NCI-H1105 (cell line): ENCODE measurements at regions not wholly inside any gene's neighbourhood (a gene's known extent, or its start where the extent isn't known, plus 50 kb on each side); places are given as distances from the start of the nearest gene placed in this dataset.

Experiments used
- DNase-seq: peaks from one replicate; lab custom pipeline; 2025; lab: John Stamatoyannopoulos, UW

- DNase-seq: no peak
These were observed 369.6 kb downstream of the KCTD12 start for GRCh38 chr13:76516586-76516985.

GRCh38 chr13:76516013-76516412, 370.2 kb downstream of the KCTD12 start:
- DNase-seq: no peak

GRCh38 chr13:76512721-76513145, 373.5 kb downstream of the KCTD12 start:
- no peak for DNase-seq

- DNase-seq: no peak
These were observed 380.8 kb downstream of the KCTD12 start for GRCh38 chr13:76505437-76505836.

DNA sequence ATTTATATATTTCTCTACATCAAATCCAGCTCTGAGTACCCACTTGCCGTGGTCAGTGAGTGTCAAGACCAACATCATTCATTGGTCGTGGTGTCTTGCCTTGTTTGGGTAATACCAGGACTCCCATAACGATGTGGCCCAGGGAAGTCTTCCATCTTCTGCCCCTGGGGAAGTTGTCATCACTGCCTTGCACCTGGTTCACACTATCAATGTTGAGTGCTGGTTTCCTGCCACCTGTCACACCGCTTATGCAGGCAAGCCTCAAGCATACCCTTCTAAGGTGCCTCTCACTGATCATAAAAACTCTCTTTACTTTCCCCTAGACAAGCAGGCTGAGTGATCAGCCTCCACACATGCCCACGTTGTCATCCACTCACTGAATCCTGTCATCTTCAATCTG, 382.4 kb downstream of the KCTD12 start:
- no peak for DNase-seq

GRCh38 chr13:76503291-76503690, 382.9 kb downstream of the KCTD12 start:
- no peak for DNase-seq

DNA sequence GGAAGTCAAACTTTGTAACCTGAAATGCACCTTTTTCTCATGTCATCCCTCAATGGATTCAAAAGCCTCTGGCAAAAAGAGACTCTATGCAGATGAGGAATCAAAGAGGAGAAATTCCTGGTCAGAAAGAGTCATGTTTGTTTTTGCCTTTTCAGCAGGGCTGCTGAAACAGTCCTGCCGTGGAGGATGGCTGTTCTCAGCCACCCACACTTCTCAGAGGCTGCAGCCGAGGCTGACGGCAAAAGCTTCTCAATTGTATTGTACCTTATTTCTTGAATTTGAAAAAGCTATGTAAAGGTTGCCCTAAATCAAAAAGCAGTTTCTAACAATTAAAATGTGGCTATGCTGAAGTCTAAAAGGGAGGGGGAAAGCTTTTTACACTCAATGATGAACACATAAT, 385.3 kb downstream of the KCTD12 start:
- DNase-seq: no peak

- no peak for DNase-seq
These were observed 386.3 kb downstream of the KCTD12 start for GRCh38 chr13:76499891-76500290.

DNA sequence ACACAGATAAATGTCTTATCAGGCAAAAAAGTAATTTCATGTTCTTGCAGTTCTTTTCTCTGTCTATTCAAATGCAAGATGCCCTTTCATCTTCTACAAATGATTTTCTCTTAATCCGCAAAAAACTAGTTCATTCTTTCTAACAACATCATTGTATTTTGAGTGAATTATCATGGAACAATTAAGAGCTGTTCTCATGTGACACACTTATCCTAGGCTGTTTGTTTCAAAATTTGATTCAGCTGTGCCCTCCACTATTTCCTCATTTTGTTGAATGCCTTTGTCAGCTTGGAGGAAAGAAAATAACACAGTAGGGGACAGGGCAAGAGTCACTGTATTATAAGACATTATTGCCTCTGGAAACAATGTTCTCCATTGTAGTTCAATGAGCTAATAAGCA, 396.9 kb downstream of the KCTD12 start:
- no peak for DNase-seq

DNA sequence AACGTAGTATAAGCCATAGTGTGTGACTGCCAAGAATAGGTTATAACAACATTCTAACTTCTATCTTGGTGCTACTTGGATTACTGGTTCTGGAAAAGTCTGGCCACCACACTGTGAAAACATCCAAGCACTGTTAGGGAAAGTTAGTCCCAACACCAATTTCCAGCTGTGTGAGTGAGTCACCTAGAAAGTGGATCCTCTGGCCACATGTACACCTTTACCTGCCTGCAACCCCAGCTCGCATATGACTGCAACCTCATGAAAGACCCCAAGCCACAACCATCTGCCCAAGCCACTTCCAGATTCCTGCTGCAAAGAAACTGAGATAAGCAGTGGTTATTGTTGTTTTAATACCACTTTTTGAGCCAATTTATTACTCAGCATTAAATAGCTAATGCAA, 404.5 kb downstream of the KCTD12 start:
- no peak for DNase-seq

GRCh38 chr13:76474966-76475365, 411.2 kb downstream of the KCTD12 start:
- no peak for DNase-seq

DNA sequence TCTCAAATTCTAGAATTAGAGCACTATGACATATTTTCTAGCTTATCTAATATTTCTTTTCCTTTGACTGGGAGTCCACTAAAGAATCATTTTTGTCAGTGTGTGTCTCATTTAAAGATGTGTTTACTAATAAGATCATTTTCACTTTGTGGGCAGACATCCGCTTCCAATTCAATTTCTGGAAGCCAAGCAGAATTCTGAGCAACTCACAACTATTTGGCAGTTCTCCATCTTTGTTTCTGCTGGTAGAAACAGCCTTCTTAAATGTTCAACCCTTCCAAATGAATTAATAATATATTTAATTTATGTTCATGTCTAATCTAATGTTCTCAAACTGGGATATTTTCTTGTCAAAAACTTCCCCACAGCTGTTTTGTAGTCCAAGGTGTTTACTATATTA, 411.8 kb downstream of the KCTD12 start:
- DNase-seq: no peak

DNA sequence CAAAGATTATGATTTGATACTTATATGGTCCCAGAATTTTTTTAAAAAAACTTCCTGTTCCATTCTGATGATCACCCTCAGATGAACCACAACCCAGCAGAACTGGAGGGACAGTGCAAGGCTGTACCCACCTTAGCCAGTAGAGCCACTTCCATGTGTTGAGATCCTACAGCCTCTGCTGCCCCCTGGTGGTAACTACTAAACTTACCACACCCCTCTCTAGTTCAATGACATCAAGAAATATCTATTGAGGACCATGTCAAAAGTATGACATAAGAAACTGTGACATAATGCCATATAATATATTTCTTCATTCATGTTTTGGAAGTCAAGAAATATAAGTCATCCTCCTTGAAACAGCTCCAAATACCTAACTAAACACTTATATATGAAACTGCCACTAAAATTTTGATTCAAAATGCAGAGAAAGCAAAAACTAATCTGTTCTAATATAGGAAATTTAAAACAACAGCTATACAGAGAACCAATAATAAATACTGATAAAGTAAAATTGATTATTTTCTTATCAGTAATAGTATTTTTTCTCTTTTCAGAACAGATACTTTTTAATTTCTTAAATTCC, 412.6 kb downstream of the KCTD12 start:
- peak; percentile 59 for DNase-seq

- DNase-seq: no peak
These were observed 413.3 kb downstream of the KCTD12 start for GRCh38 chr13:76472916-76473315.

DNA sequence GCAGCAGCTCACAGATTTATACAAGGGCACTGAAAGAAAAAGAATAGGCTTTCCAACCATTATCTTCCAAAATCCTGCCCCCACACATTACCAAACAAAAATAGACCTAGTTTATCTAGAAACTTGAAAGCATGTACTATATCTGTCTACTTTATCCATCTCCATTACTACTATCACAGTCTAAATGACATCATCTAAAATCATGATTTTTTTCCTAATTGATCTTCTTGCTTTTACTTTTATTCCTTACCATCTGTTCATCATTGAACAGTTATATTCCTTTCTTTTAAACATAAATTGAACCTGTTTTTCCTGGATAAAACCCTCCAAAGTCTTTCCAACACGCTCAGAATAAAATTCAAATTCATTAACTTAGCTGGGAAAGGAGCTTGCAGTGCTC, 414.7 kb downstream of the KCTD12 start:
- no peak for DNase-seq

- no peak for DNase-seq
These were observed 415.2 kb downstream of the KCTD12 start for GRCh38 chr13:76470991-76471390.

DNA sequence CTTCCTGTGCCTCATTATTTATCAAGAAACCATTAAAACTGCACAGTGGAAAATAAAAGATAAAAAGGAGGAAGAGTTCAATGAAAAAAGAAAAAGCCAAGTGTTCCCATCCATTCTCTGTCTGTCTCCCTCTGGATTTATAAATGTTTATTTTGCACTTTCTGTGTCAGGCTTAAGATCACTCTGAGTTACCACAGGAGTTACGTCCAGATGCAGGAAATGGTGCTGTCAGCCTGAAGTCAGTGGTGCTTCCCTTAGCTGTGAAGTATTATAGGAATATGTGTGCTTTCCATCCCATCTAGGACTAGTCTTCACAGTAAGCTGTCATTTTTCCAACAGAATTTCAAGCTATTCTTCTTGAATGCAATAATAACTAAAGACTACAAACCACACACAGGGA, 420.2 kb downstream of the KCTD12 start:
- DNase-seq: no peak

DNA sequence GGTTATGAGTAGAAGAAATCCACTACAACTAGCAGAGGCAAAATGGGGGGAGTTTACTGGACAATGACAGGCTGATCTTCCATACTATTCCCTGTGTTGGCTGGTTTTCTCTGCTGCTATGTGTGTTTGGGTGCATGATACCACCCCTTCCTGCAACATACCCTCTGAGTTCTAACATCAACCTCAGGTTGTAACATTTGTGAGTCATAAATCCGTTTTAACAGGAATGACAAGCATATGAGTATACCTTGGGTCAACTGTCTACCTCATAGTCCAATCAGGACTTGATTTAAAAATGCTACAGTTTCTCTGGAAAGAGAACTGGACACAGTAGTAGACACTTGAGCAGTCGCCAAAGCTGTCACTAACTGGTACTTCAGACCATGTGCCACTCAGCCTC, 422.9 kb downstream of the KCTD12 start:
- no peak for DNase-seq

DNA sequence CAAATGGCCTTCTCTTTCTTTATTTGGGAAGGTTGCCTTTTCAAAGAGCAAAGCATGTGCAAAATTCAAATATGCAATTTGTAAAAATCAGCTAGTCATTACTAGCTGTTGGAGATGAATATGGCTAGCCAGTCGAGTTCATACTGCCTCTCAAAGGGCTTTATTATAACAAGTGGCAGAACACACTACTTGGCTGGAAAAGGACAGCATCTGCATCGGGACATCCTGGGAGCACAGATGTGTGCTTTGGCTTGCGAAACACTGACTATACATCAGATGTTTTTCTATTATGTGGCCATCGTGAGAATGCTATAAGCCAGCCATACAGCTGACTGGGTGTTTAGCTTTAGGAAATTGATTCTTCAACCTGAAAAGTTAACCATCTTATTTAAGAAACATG, 424.2 kb downstream of the KCTD12 start:
- no peak for DNase-seq

DNA sequence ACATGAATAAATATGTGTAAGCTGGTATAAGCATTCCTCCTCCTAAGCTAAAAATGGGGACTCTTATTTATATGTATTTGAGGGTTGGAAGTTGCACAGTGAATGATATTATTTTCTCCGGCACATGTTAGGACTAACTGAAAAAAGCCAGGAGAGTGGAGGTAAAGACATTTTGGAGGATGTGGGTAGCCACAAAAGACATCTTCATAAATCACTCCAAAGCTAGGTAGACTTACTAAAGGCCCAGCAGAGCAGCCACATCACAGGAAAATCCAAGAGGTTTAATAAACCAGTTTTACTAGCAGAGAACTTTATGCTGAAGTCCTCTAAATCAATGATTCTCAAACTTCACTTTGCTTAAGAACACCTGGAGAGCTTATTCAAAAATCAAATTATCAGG, 424.7 kb downstream of the KCTD12 start:
- no peak for DNase-seq

DNA sequence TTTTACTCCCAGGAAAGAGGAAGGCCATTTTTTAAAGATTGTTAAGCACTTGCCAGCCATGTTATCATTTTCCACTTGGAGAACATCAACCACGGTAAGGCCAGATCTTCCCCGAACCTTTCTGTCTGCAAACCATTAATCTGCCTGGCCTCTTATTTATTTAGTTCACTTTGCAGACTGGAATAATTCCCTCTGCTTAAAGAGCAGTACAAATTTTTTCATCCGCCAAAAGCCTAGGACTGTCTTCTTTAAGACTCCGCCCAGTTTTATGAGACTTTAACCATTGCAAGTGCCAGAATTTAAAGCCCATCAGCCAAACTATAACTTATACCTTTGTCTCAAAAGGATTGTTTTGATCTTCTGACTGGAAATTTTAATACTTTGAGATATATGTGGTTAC, 426.3 kb downstream of the KCTD12 start:
- no peak for DNase-seq

DNA sequence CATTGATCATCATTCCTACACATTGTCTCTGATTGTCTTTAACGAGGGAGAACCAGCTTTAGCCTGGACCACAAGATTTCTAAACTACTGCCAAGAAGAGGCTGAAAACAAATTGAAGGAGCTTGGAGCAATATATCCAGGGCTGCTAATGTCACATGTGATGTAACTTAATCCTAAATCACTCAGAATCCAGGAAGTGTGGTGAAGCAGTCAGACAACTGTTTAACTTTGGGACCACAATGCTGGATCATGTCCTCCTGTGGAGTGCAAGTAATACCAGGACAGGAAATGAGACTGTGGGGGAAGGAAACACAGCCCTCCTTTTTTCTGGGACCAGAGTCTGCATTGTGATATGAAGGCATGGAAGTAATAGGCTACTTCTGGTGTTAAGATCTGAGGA, 430.2 kb downstream of the KCTD12 start:
- no peak for DNase-seq

DNA sequence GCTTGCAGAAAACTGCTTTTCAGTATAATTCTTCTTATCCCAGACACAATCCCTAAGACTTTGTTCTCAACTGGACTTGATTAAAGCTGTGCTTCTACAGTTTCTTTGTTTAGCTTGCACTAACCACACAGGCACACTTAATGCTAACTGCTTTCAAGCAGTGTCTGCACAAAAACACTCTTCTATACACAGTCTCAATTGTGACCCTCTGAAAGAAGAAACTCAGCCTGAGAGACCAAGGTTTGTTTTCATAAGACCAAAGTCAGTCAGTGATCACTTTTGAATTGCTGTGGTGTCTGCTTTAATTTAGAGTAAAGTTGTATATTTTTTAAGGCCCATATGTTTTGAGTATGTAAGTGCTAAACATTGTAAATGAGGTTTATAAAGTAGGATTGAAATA, 431.2 kb downstream of the KCTD12 start:
- DNase-seq: no peak

GRCh38 chr13:76449716-76450115, 436.5 kb downstream of the KCTD12 start:
- no peak for DNase-seq

DNA sequence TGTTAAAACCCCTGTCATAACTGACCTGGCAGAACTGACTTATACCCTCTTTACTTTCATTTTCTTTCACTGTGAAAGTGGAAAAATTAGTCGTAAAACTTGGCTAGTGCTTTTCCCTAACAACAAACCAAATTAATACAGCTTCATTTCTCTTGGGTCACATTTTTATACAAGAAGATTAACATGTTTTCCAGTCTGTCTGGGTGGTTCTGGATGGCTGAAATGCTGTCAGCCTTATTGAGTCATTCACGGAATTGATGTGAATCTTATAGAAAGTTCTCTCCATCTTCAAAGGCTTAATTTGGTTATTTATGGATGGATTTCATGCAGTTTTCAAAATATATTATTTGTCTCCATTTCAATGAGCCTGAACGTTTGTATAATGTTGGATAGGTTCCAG, 440.0 kb downstream of the KCTD12 start:
- DNase-seq: no peak
